H9 (cell line): ENCODE measurements at regions not wholly inside any gene's neighbourhood (a gene's known extent, or its start where the extent isn't known, plus 50 kb on each side); places are given as distances from the start of the nearest gene placed in this dataset.

Experiments
- DNase-seq: peaks from one replicate; pipeline ENCODE4 v3.0.0-alpha.2; 2017
- H2AFZ ChIP-seq: one replicate; pipeline ENCODE4 v1.6.1; 2013; ENCODE audit warnings: mild to moderate bottlenecking, low read length, control low read depth, moderate library complexity
- H2AK5ac ChIP-seq: 2 replicates; pipeline ENCODE4 v1.6.1; 2013; ENCODE audit warnings: low read length, control low read depth, mixed read lengths; ENCODE audit not compliant: insufficient read length
- H2BK120ac ChIP-seq: one replicate; pipeline ENCODE4 v1.6.1; 2013; ENCODE audit warnings: low read depth, mild to moderate bottlenecking, low read length, control low read depth, inconsistent platforms; ENCODE audit not compliant: poor library complexity, severe bottlenecking
- H2BK12ac ChIP-seq: 2 replicates; pipeline ENCODE4 v1.6.1; 2013; ENCODE audit warnings: low read length, control low read depth, mixed read lengths, low read depth; ENCODE audit not compliant: insufficient read length
- H2BK15ac ChIP-seq: 2 replicates; pipeline ENCODE4 v1.6.1; 2013; ENCODE audit warnings: low read depth, low read length, control low read depth
- H2BK20ac ChIP-seq: one replicate; pipeline ENCODE4 v1.6.1; 2013; ENCODE audit warnings: low read depth, mild to moderate bottlenecking, low read length, control low read depth, inconsistent platforms; ENCODE audit not compliant: poor library complexity, severe bottlenecking
- H2BK5ac ChIP-seq: 2 replicates; pipeline ENCODE4 v1.6.1; 2013; ENCODE audit warnings: low read length, control low read depth, mixed read lengths; ENCODE audit not compliant: insufficient read length
- H3K14ac ChIP-seq: 2 replicates; pipeline ENCODE4 v1.6.1; 2013; ENCODE audit warnings: low read length, control low read depth; ENCODE audit not compliant: insufficient read depth
- H3K18ac ChIP-seq: 2 replicates; pipeline ENCODE4 v1.6.1; 2013; ENCODE audit warnings: low read depth, mild to moderate bottlenecking, mixed read lengths, low read length, control low read depth; ENCODE audit not compliant: insufficient read length
- H3K23ac ChIP-seq: 2 replicates; pipeline ENCODE4 v1.6.1; 2013; ENCODE audit warnings: low read length, control low read depth, mixed read lengths, low read depth; ENCODE audit not compliant: insufficient read length
- H3K23me2 ChIP-seq: 2 replicates; pipeline ENCODE4 v1.6.1; 2013; ENCODE audit warnings: low read depth, mild to moderate bottlenecking, mixed read lengths, low read length, control low read depth; ENCODE audit not compliant: insufficient read length, poor library complexity, severe bottlenecking
- H3K27ac ChIP-seq: 2 replicates; pipeline ENCODE4 v1.5.1; 2013; ENCODE audit warnings: low read length, control low read depth, mixed read lengths, low read depth; ENCODE audit not compliant: insufficient read length
- H3K27me3 ChIP-seq: 2 replicates; pipeline ENCODE4 v1.6.1; 2013; ENCODE audit warnings: low read length, control low read depth, inconsistent platforms; ENCODE audit not compliant: insufficient read depth
- H3K4ac ChIP-seq: 2 replicates; pipeline ENCODE4 v1.6.1; 2013; ENCODE audit warnings: low read depth, mild to moderate bottlenecking, control low read depth, inconsistent platforms, low read length, moderate library complexity
- H3K4me1 ChIP-seq: 2 replicates; pipeline ENCODE4 v1.6.1; 2013; ENCODE audit warnings: low read length, control low read depth, inconsistent platforms; ENCODE audit not compliant: insufficient read depth
- H3K4me2 ChIP-seq: 2 replicates; pipeline ENCODE4 v1.6.1; 2013; ENCODE audit warnings: low read length, control low read depth, mixed read lengths; ENCODE audit not compliant: insufficient read length, insufficient read depth
- H3K56ac ChIP-seq: 2 replicates; pipeline ENCODE4 v1.6.1; 2013; ENCODE audit warnings: low read depth, mild to moderate bottlenecking, mixed read lengths, low read length, control low read depth; ENCODE audit not compliant: insufficient read length
- H3K79me1 ChIP-seq: 2 replicates; pipeline ENCODE4 v1.6.1; 2013; ENCODE audit warnings: low read depth, mild to moderate bottlenecking, moderate library complexity, low read length, control low read depth, inconsistent platforms; ENCODE audit not compliant: insufficient read depth, poor library complexity, severe bottlenecking
- H3K79me2 ChIP-seq: 2 replicates; pipeline ENCODE4 v1.6.1; 2013; ENCODE audit warnings: low read length, control low read depth, inconsistent platforms; ENCODE audit not compliant: insufficient read depth
- H3K9ac ChIP-seq: 2 replicates; pipeline ENCODE4 v1.6.1; 2013; ENCODE audit warnings: low read length, control low read depth, mixed read lengths; ENCODE audit not compliant: insufficient read length; ENCODE audit errors: extremely low read depth
- H3K9me3 ChIP-seq: one replicate; pipeline ENCODE4 v1.6.1; 2013; ENCODE audit warnings: low read depth, low read length, inconsistent platforms; ENCODE audit not compliant: control insufficient read depth
- H3T11ph ChIP-seq: one replicate; pipeline ENCODE4 v1.6.1; 2013; ENCODE audit warnings: mild to moderate bottlenecking, low read length, control low read depth, inconsistent platforms
- H4K20me1 ChIP-seq: one replicate; pipeline ENCODE4 v1.6.1; 2013; ENCODE audit not compliant: control insufficient read depth, insufficient read length, insufficient read depth
- H4K5ac ChIP-seq: 2 replicates; pipeline ENCODE4 v1.6.1; 2013; ENCODE audit warnings: low read depth, mild to moderate bottlenecking, mixed read lengths, low read length, control low read depth; ENCODE audit not compliant: insufficient read length
- H4K8ac ChIP-seq: replicated peaks from 2 replicates; pipeline ENCODE4 v1.6.1; 2013; ENCODE audit warnings: low read length, control low read depth, mixed read lengths, low read depth; ENCODE audit not compliant: insufficient read length
- H4K91ac ChIP-seq: 2 replicates; pipeline ENCODE4 v1.6.1; 2013; ENCODE audit warnings: low read depth, mild to moderate bottlenecking, moderate library complexity, mixed read lengths, low read length, control low read depth; ENCODE audit not compliant: insufficient read length
- H3K27ac Mint-ChIP-seq, 3 experiments: 2 replicates in 2 of 3; 3 replicates in 1 of 3; pipeline ENCODE4 v1.8.0; 2020 to 2021; ENCODE audit warnings: mixed read lengths in 3 of 3, mild to moderate bottlenecking in 1 of 3, moderate library complexity in 1 of 3
- H3K27me3 Mint-ChIP-seq: 2 replicates; pipeline ENCODE4 v1.8.0; 2021; ENCODE audit warnings: low read depth, mild to moderate bottlenecking, moderate library complexity, mixed read lengths
- H3K36me3 Mint-ChIP-seq, 3 experiments: 2 replicates in 2 of 3; 3 replicates in 1 of 3; pipeline ENCODE4 v1.8.0; 2020 to 2021; ENCODE audit warnings: low read depth in 3 of 3, mixed read lengths in 3 of 3; ENCODE audit not compliant: insufficient read depth in 1 of 3
- H3K4me1 Mint-ChIP-seq, 2 experiments: 2 replicates each; pipeline ENCODE4 v1.8.0; 2020; ENCODE audit warnings: mixed read lengths in 2 of 2
- H3K4me3 Mint-ChIP-seq, 2 experiments: 2 replicates in 1 of 2; 3 replicates in 1 of 2; pipeline ENCODE4 v1.8.0; 2020 to 2021; ENCODE audit warnings: mild to moderate bottlenecking in 2 of 2, mixed read lengths in 2 of 2, moderate library complexity in 1 of 2
- H3K9me3 Mint-ChIP-seq, 2 experiments: 2 replicates in 1 of 2; 3 replicates in 1 of 2; pipeline ENCODE4 v1.8.0; 2020; ENCODE audit warnings: mild to moderate bottlenecking in 2 of 2, mixed read lengths in 2 of 2, moderate library complexity in 1 of 2
- TF ChIP-seq, protein P1 (sequence below): fragments of 200-600 bp; sonication (generic); conservative IDR thresholded peaks from 3 replicates; pipeline ENCODE4 v1.8.0; 2021; ENCODE audit warnings: antibody characterized with exemption, mild to moderate bottlenecking

DNA sequence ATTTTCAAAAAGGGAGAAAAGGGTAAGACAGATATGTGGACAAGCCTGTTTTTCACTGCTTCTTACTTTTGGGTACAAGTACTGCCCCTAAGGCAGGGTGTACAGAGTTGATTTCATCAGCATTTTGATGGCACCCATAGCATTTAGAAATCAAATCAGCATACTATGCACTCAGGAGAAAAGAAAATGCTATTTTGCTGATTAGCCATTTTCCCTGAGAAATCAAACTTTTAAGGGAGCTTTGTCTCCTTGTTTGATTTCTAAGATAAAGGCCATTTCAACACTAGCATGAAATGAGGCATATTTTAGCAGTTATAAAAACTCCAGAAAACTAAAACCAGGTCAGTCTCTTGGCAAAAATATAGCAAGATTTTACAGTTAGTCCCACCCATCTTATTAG is 2269.4 kb upstream of the WWC1 start:
- H4K91ac ChIP-seq = no peak overlapping the region
- H3K4me1 Mint-ChIP-seq = peaks cover 0 to 7% of the 10 kb centered on the region in 2 experiments; a peak in 2 of 4 replicates
- H2AFZ ChIP-seq = no peak overlapping the region
- no peaks in the 10 kb centered on the region for H3K9me3 Mint-ChIP-seq
- no peak overlapping the region for H3T11ph ChIP-seq
- H4K20me1 ChIP-seq = no peaks in the 10 kb centered on the region
- no peak overlapping the region for H4K8ac ChIP-seq
- H4K5ac ChIP-seq = no peak overlapping the region
- H3K27me3 ChIP-seq = no peaks in the 10 kb centered on the region
- no peak overlapping the region for H2BK12ac ChIP-seq
- H3K56ac ChIP-seq = no peak overlapping the region
- no peaks in the 10 kb centered on the region for H3K36me3 Mint-ChIP-seq
- no peaks in the 10 kb centered on the region for H3K79me2 ChIP-seq
- no peaks in the 10 kb centered on the region for H3K23me2 ChIP-seq
- H3K4me3 Mint-ChIP-seq = no peak overlapping the region
- H3K4me1 ChIP-seq = no peaks in the 10 kb centered on the region
- H3K27ac Mint-ChIP-seq = no peak overlapping the region
- no peak overlapping the region for H2BK5ac ChIP-seq
- H2BK20ac ChIP-seq = no peak overlapping the region
- H3K14ac ChIP-seq = no peak overlapping the region
- no peak overlapping the region for H3K27ac ChIP-seq
- TF ChIP-seq, protein P1, sequence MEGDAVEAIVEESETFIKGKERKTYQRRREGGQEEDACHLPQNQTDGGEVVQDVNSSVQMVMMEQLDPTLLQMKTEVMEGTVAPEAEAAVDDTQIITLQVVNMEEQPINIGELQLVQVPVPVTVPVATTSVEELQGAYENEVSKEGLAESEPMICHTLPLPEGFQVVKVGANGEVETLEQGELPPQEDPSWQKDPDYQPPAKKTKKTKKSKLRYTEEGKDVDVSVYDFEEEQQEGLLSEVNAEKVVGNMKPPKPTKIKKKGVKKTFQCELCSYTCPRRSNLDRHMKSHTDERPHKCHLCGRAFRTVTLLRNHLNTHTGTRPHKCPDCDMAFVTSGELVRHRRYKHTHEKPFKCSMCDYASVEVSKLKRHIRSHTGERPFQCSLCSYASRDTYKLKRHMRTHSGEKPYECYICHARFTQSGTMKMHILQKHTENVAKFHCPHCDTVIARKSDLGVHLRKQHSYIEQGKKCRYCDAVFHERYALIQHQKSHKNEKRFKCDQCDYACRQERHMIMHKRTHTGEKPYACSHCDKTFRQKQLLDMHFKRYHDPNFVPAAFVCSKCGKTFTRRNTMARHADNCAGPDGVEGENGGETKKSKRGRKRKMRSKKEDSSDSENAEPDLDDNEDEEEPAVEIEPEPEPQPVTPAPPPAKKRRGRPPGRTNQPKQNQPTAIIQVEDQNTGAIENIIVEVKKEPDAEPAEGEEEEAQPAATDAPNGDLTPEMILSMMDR = no peak
- no peak overlapping the region for H3K23ac ChIP-seq
- no peak overlapping the region for H2BK15ac ChIP-seq
- H3K4me2 ChIP-seq = no peak overlapping the region
- H3K4ac ChIP-seq = no peak overlapping the region
- H2AK5ac ChIP-seq = no peak overlapping the region
- H3K79me1 ChIP-seq = no peaks in the 10 kb centered on the region
- no peak overlapping the region for H3K9ac ChIP-seq
- H3K18ac ChIP-seq = no peak overlapping the region
- H2BK120ac ChIP-seq = no peak overlapping the region
- no peaks in the 10 kb centered on the region for H3K27me3 Mint-ChIP-seq
- H3K9me3 ChIP-seq = no peaks in the 10 kb centered on the region
- no peak for DNase-seq
